AG09319 (cell line): ENCODE measurements at regions not wholly inside any gene's neighbourhood (a gene's known extent, or its start where the extent isn't known, plus 50 kb on each side); places are given as distances from the start of the nearest gene placed in this dataset.

Experiments used
- DNase-seq: peaks from one replicate; pipeline ENCODE4 v3.0.0-alpha.2; 2010; ENCODE audit warnings: low read depth; ENCODE audit errors: extremely low read depth
- TF ChIP-seq, protein P1 (sequence below): IDR thresholded peaks from 2 replicates; pipeline ENCODE4 v1.5.1; 2011; ENCODE audit warnings: low read depth, mild to moderate bottlenecking, inconsistent platforms, low read length, moderate library complexity

DNA sequence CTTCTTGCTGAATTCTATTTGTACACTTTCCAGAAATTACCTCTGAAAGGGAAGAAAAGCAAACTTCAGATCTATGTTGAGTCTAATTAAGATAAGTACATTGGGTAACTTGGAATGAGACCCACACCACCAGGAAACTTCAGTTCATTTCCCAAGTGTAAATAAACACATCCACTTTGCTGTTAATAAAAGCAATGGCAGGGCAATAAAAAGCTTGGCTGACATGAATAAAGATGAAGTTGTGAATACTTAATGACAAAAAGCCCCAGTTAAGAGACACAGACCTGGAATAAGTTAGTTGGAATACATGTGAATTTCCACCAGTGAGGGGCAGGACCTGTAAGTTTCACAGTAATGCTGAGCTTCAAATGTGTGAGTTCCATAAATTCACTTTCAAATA lies 83.3 kb downstream of the MEX3B start:
- no peak for DNase-seq
- TF ChIP-seq, protein P1, sequence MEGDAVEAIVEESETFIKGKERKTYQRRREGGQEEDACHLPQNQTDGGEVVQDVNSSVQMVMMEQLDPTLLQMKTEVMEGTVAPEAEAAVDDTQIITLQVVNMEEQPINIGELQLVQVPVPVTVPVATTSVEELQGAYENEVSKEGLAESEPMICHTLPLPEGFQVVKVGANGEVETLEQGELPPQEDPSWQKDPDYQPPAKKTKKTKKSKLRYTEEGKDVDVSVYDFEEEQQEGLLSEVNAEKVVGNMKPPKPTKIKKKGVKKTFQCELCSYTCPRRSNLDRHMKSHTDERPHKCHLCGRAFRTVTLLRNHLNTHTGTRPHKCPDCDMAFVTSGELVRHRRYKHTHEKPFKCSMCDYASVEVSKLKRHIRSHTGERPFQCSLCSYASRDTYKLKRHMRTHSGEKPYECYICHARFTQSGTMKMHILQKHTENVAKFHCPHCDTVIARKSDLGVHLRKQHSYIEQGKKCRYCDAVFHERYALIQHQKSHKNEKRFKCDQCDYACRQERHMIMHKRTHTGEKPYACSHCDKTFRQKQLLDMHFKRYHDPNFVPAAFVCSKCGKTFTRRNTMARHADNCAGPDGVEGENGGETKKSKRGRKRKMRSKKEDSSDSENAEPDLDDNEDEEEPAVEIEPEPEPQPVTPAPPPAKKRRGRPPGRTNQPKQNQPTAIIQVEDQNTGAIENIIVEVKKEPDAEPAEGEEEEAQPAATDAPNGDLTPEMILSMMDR: no peak

DNA sequence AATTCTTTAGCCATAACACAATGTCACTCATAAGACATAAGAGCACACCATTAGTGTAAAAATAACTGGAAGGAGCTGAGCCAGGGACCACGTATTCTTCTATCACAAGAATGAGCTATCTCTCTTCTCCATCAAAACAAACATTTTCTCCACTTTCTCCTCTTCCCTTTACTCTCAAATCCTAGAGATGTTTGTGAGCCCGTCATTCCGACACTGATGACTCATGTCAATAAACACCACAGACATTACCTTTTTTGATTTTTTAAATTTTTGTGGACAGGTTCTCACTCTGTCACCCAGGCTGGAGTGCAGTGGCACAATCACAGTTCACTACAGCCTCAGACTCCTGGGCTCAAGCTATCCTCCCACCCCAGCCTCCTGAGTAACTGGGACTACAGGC lies 86.6 kb downstream of the MEX3B start:
- TF ChIP-seq, protein P1: no peak
- no peak for DNase-seq

DNA sequence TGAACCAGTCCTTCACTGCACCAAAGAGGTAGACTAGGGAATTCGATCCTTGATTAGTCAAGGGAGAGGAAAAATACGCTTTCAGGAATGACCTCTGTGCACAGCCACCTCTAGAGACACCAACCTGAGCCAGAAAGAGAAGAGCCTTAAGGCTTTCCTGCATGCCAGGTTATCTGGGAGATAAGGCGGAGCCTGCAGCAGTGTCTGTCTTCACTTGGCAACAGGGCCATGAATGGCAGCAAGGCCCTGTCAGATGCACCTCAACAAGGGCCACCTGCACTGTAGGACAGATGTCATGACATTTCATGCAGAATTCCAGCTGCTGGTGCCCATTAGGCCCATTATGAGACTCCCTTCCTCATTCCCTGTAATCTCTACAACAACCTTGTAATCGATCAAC lies 88.1 kb downstream of the MEX3B start:
- DNase-seq: no peak
- TF ChIP-seq, protein P1: no peak

DNA sequence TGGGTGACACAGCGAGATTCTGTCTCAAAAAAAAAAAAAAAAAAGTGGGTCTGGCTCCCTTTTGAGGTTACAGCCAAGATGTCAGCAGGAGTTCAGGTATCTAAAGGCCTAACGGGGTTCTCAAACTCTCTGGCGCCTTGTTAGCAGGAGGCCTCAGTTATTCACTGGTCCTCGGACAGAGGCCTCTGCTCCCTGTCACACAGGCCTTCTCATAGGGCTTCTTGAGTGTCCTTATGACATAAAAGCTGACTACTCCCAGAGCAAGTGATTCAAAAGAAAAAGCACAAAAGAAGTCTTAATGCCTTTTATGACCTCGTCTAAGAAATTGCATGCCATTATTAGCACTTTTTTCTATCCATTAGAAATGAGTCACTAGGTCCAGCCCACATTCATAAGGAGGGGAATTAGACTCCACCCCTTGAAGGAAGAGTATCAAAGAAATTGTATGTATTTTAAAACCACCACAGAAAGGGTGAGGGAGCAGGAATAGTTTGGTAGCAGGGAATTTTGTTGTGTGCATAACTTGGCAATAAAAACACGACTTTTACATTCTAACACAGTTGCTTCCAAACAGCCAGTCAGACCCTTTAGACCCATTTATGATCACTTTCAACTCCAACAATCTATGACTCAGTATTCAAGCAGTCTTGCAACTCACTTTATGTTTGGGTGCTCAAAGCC lies 90.3 kb downstream of the MEX3B start:
- DNase-seq: no peak
- TF ChIP-seq, protein P1: no peak

DNA sequence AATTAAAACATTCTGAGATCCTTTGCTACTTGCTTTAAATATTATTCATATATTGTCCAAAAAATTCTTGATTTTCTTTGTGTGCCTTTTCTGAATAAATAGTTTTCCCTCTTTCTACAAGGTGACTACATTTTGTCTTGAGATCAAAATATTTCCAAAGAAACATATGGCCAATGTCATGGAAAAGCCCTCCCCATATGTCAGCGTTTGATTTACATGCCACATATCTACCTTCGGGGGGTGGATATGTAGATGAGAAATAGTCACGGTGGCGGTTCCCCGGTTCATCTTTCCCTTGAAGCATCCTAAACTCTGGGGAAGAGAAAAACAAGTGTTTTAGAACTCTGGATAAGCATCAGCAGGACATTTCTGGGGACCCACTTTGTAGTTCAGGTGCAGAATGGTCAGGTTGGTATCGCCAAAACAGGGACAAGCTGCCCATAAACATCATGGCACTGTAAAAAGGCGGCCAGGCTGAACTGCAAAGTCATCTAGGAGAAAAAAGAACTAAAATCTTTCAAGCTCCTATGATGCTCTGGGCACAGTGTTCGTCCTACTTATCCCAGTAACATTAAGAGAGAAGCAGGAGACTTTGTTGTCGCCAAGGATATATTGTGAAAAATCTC lies 91.5 kb downstream of the MEX3B start:
- DNase-seq: no peak
- TF ChIP-seq, protein P1: no peak

DNA sequence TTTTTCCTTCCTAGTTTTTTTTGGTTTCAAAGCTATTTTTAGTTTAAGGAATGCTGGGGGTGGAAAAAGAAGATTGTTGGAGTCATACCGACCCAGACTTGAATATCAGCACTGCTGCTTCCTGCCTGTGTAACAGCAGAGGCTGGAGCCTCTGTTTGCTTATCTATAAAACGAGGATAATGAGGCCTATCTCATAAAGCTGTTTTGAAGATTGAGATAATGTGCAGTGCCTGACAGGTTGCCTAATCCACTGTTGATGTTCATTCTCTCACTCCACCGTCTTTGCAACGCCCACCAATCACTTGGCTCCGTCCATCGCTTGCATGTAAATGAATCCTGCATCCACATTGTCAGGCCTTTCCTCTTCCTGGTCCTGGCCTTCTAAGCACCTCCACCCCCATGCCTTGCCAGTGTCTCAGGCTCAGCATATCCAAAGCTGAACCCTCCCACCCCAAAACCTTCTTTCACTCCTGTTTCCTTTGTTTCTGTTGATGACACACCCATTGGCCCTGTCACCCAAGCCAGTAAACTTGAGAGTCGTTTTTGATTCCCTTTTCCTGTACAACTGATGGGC lies 94.9 kb downstream of the MEX3B start:
- TF ChIP-seq, protein P1: no peak
- DNase-seq: no peak

DNA sequence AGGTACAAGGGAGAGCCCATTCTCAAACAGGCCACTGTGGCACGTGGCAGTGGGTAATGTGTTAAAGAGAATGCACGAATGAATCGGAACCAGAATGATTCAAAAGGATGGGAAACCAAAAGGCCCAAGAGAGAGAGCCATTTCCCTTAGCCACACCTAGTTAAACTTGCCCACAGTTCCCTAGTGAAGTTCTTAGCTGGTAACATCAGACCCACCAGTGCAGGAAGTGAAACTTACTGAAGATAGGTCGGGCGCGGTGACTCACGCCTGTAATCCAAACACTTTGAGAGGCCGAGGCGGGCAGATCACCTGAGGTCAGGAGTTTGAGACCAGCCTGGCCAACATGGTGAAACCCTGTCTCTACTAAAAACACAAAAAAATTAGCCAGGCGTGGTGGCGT lies 97.1 kb downstream of the MEX3B start:
- no peak for DNase-seq

More for the DNA sequence above, 97.1 kb downstream of the MEX3B start:
- TF ChIP-seq, protein P1: no peak
